ENCODE measurements at regions not wholly inside any gene's neighbourhood (a gene's known extent, or its start where the extent isn't known, plus 50 kb on each side); places are given as distances from the start of the nearest gene placed in this dataset.

GRCh38 chr11:64448599-64449380 lies 89.8 kb downstream of the RPS6KA4 start:
- Mint-ChIP-seq H3K4me3 (peak overlapping the region; percentile 79 to 86 (median 81)), H3K36me3 (no peaks in the 10 kb centered on the region), H3K27me3 (peaks cover under 1 to 15% of the 10 kb centered on the region in 2 donors), H3K9me3 (no peaks in the 10 kb centered on the region), H3K4me1 (peaks cover 15 to 19% (median 18%) of the 10 kb centered on the region in 3 donors), H3K27ac (no peak overlapping the region)
- peaks cover 4 to 18% of the 10 kb centered on the region in 2 experiments for H3K4me1 ChIP-seq (ENCODE audit: control insufficient read depth in 1 of 2, extremely low read depth in 1 of 2, insufficient read depth in 2 of 2, low read length in 2 of 2)
- no peaks in the 10 kb centered on the region for H3K9me3 ChIP-seq
- peak overlapping the region; percentile 42 to 53 for H3K4me3 ChIP-seq (ENCODE audit: control insufficient read depth in 1 of 2, extremely low read depth in 1 of 2, low read length in 1 of 2)
- H3K36me3 ChIP-seq (ENCODE audit: control insufficient read depth in 2 of 2, extremely low read depth in 1 of 2, insufficient read depth in 1 of 2, low read length in 1 of 2): no peaks in the 10 kb centered on the region
- ATAC-seq (replicated peaks in 1 of 4) (peak; percentile 80 to 86 (median 81)), DNase-seq (peak; percentile 16 to 77 (median 55))
- CTCF ChIA-PET: interaction anchor here (0.5 to 1.1 kb wide), 3 partner anchors 89 to 772 kb away, joined by 3 read pairs; no protein-coding TSS in a partner anchor
- WGBS (ENCODE audit: insufficient coverage): 3% methylated on average over 30 of the region's 37 CpGs
- H3K27me3 ChIP-seq (replicated peaks in 1 of 2; ENCODE audit: control insufficient read depth in 2 of 2, extremely low read depth in 1 of 2, insufficient read depth in 2 of 2, low read length in 1 of 2): peaks cover 0 to 38% of the 10 kb centered on the region in 2 experiments
- no peak overlapping the region for H3K27ac ChIP-seq (ENCODE audit: low read length)
- POLR2A ChIA-PET: no interaction called here

- peak overlapping the region; percentile 42 to 53 for H3K4me3 ChIP-seq (ENCODE audit: control insufficient read depth in 1 of 2, extremely low read depth in 1 of 2, low read length in 1 of 2)
- peaks cover 15 to 19% (median 18%) of the 10 kb centered on the region in 3 donors for H3K4me1 Mint-ChIP-seq
- no peak overlapping the region for H3K27ac Mint-ChIP-seq
- ChIA-PET CTCF (interaction anchor here in 1 of 2 donors (0.6 to 1.1 kb wide), 3 partner anchors 89 to 771 kb away, joined by 3 read pairs; partner anchors contain the start of gene DNAJC4), POLR2A (interaction anchor here in 1 of 2 donors (0.6 kb wide), 1 partner anchor 597 kb away, joined by 3 read pairs; no protein-coding TSS in a partner anchor)
- WGBS (ENCODE audit: insufficient coverage): 25% methylated on average over 30 of the region's 31 CpGs
- no peaks in the 10 kb centered on the region for H3K36me3 Mint-ChIP-seq
- peaks cover 0 to 14% of the 10 kb centered on the region in 2 donors for H3K27me3 Mint-ChIP-seq
- no peaks in the 10 kb centered on the region for H3K9me3 ChIP-seq
- no peaks in the 10 kb centered on the region for H3K36me3 ChIP-seq (ENCODE audit: control insufficient read depth in 2 of 2, extremely low read depth in 1 of 2, insufficient read depth in 1 of 2, low read length in 1 of 2)
- DNase-seq (peak; percentile 36 to 80 (median 63)), ATAC-seq (replicated peaks in 1 of 4) (peak; percentile 87 to 93 (median 92))
- H3K27ac ChIP-seq (ENCODE audit: low read length): no peak overlapping the region
- H3K4me1 ChIP-seq (ENCODE audit: control insufficient read depth in 1 of 2, extremely low read depth in 1 of 2, insufficient read depth in 2 of 2, low read length in 2 of 2): peaks cover 4 to 18% of the 10 kb centered on the region in 2 experiments
- peaks cover 0 to 35% of the 10 kb centered on the region in 2 experiments for H3K27me3 ChIP-seq (replicated peaks in 1 of 2; ENCODE audit: control insufficient read depth in 2 of 2, extremely low read depth in 1 of 2, insufficient read depth in 2 of 2, low read length in 1 of 2)
- no peaks in the 10 kb centered on the region for H3K9me3 Mint-ChIP-seq
- H3K4me3 Mint-ChIP-seq: peak overlapping the region; percentile 79 to 86 (median 81)
These were observed 90.6 kb downstream of the RPS6KA4 start for GRCh38 chr11:64449381-64450167.

GRCh38 chr11:64450168-64450560 lies 91.2 kb downstream of the RPS6KA4 start:
- 83% methylated on average over 2 of the region's 2 CpGs for WGBS (ENCODE audit: insufficient coverage)
- H3K27me3 Mint-ChIP-seq: peaks cover 0 to 14% of the 10 kb centered on the region in 2 donors
- peaks cover 15 to 19% (median 18%) of the 10 kb centered on the region in 3 donors for H3K4me1 Mint-ChIP-seq
- no peaks in the 10 kb centered on the region for H3K36me3 ChIP-seq (ENCODE audit: control insufficient read depth in 2 of 2, extremely low read depth in 1 of 2, insufficient read depth in 1 of 2, low read length in 1 of 2)
- peaks cover 4 to 18% of the 10 kb centered on the region in 2 experiments for H3K4me1 ChIP-seq (ENCODE audit: control insufficient read depth in 1 of 2, extremely low read depth in 1 of 2, insufficient read depth in 2 of 2, low read length in 2 of 2)
- ATAC-seq (replicated peaks in 1 of 4): no peak
- H3K9me3 ChIP-seq: no peaks in the 10 kb centered on the region
- no peak overlapping the region for H3K4me3 Mint-ChIP-seq
- no peak overlapping the region for H3K27ac Mint-ChIP-seq
- H3K27ac ChIP-seq (ENCODE audit: low read length): no peak overlapping the region
- H3K9me3 Mint-ChIP-seq: no peaks in the 10 kb centered on the region
- ChIA-PET CTCF (interaction anchor here in 1 of 2 donors (0.8 kb wide), 1 partner anchor 13 kb away, joined by 3 read pairs; no protein-coding TSS in a partner anchor), POLR2A (interaction anchor here in 1 of 2 donors (0.6 kb wide), 1 partner anchor 596 kb away, joined by 3 read pairs; no protein-coding TSS in a partner anchor)
- DNase-seq: no peak
- H3K27me3 ChIP-seq (replicated peaks in 1 of 2; ENCODE audit: control insufficient read depth in 2 of 2, extremely low read depth in 1 of 2, insufficient read depth in 2 of 2, low read length in 1 of 2): peaks cover 0 to 37% of the 10 kb centered on the region in 2 experiments
- no peaks in the 10 kb centered on the region for H3K36me3 Mint-ChIP-seq
- H3K4me3 ChIP-seq (ENCODE audit: control insufficient read depth in 1 of 2, extremely low read depth in 1 of 2, low read length in 1 of 2): no peak overlapping the region

- H3K9me3 ChIP-seq: no peaks in the 10 kb centered on the region
- 78% methylated on average over 5 of the region's 7 CpGs for WGBS (ENCODE audit: insufficient coverage)
- no peak overlapping the region for H3K4me3 ChIP-seq (ENCODE audit: control insufficient read depth in 1 of 2, extremely low read depth in 1 of 2, low read length in 1 of 2)
- ChIA-PET POLR2A (no interaction called here), CTCF (no interaction called here)
- peaks cover 0 to 37% of the 10 kb centered on the region in 2 experiments for H3K27me3 ChIP-seq (replicated peaks in 1 of 2; ENCODE audit: control insufficient read depth in 2 of 2, extremely low read depth in 1 of 2, insufficient read depth in 2 of 2, low read length in 1 of 2)
- Mint-ChIP-seq H3K27ac (no peak overlapping the region), H3K4me1 (peaks cover 15 to 19% (median 18%) of the 10 kb centered on the region in 3 donors), H3K36me3 (no peaks in the 10 kb centered on the region), H3K9me3 (no peaks in the 10 kb centered on the region), H3K4me3 (no peak overlapping the region), H3K27me3 (peaks cover 0 to 11% of the 10 kb centered on the region in 2 donors)
- ATAC-seq (replicated peaks in 1 of 4) (no peak), DNase-seq (no peak)
- H3K36me3 ChIP-seq (ENCODE audit: control insufficient read depth in 2 of 2, extremely low read depth in 1 of 2, insufficient read depth in 1 of 2, low read length in 1 of 2): no peaks in the 10 kb centered on the region
- peaks cover 4 to 18% of the 10 kb centered on the region in 2 experiments for H3K4me1 ChIP-seq (ENCODE audit: control insufficient read depth in 1 of 2, extremely low read depth in 1 of 2, insufficient read depth in 2 of 2, low read length in 2 of 2)
- no peak overlapping the region for H3K27ac ChIP-seq (ENCODE audit: low read length)
These were observed 92.9 kb downstream of the RPS6KA4 start for GRCh38 chr11:64451856-64452255.

GRCh38 chr11:64453466-64453865 lies 94.5 kb downstream of the RPS6KA4 start:
- H3K36me3 Mint-ChIP-seq: no peaks in the 10 kb centered on the region
- 86% methylated on average over 1 of the region's 1 CpG for WGBS (ENCODE audit: insufficient coverage)
- no peak overlapping the region for H3K27ac ChIP-seq (ENCODE audit: low read length)
- H3K9me3 ChIP-seq: no peaks in the 10 kb centered on the region
- H3K27me3 Mint-ChIP-seq: peaks cover 0 to 3% of the 10 kb centered on the region in 2 donors
- ChIA-PET POLR2A (interaction anchor here in 1 of 2 donors (0.6 kb wide), 1 partner anchor 34 kb away, joined by 4 read pairs; no protein-coding TSS in a partner anchor), CTCF (no interaction called here)
- H3K9me3 Mint-ChIP-seq: no peaks in the 10 kb centered on the region
- no peak overlapping the region for H3K4me3 Mint-ChIP-seq
- H3K4me1 Mint-ChIP-seq: peaks cover 10 to 15% (median 12%) of the 10 kb centered on the region in 3 donors
- DNase-seq: no peak
- H3K36me3 ChIP-seq (ENCODE audit: control insufficient read depth in 2 of 2, extremely low read depth in 1 of 2, insufficient read depth in 1 of 2, low read length in 1 of 2): no peaks in the 10 kb centered on the region
- no peak for ATAC-seq (replicated peaks in 1 of 4)
- H3K4me1 ChIP-seq (ENCODE audit: control insufficient read depth in 1 of 2, extremely low read depth in 1 of 2, insufficient read depth in 2 of 2, low read length in 2 of 2): peaks cover 3 to 16% of the 10 kb centered on the region in 2 experiments
- peaks cover 0 to 31% of the 10 kb centered on the region in 2 experiments for H3K27me3 ChIP-seq (replicated peaks in 1 of 2; ENCODE audit: control insufficient read depth in 2 of 2, extremely low read depth in 1 of 2, insufficient read depth in 2 of 2, low read length in 1 of 2)
- H3K4me3 ChIP-seq (ENCODE audit: control insufficient read depth in 1 of 2, extremely low read depth in 1 of 2, low read length in 1 of 2): no peak overlapping the region
- H3K27ac Mint-ChIP-seq: no peak overlapping the region
